ENCODE measurements at regions not wholly inside any gene's neighbourhood (a gene's known extent, or its start where the extent isn't known, plus 50 kb on each side); places are given as distances from the start of the nearest gene placed in this dataset.

GRCh38 chr9:134239939-134240338 lies 75.6 kb upstream of the RNU6ATAC start:
- Histone ChIP-seq H3K9ac (ENCODE audit: low read depth in 1 of 2, low read length in 2 of 2) (no peak overlapping the region), H3K36me3 (ENCODE audit: control insufficient read depth in 4 of 4, insufficient read depth in 3 of 4, low read depth in 1 of 4, low read length in 3 of 4) (no peaks in the 10 kb centered on the region), H3K9me3 (ENCODE audit: control insufficient read depth in 4 of 4, low read length in 3 of 4) (no peaks in the 10 kb centered on the region), H3K27me3 (ENCODE audit: control insufficient read depth in 4 of 4, insufficient read depth in 4 of 4, low read length in 3 of 4) (no peaks in the 10 kb centered on the region), H3K4me3 (ENCODE audit: low read depth in 1 of 3, low read length in 3 of 3) (no peak overlapping the region), H3K27ac (ENCODE audit: low read depth in 1 of 2, low read length in 2 of 2) (no peak overlapping the region), H3K4me1 (ENCODE audit: control insufficient read depth in 4 of 4, insufficient read depth in 4 of 4, low read length in 3 of 4) (peaks cover 3 to 18% (median 14%) of the 10 kb centered on the region in 4 donors)
- no peak for TF ChIP-seq YY1 (IDR thresholded peaks at IDR 0.05)
- TF ChIP-seq REST (IDR thresholded peaks at IDR 0.05): no peak
- WGBS: 80% methylated on average over 7 of the region's 7 CpGs
- DNase-seq (ENCODE audit: low spot score): no peak

GRCh38 chr9:134240361-134240760 lies 76.0 kb upstream of the RNU6ATAC start:
- TF ChIP-seq FOXA2 (IDR thresholded peaks at IDR 0.05) (no peak), HNF4A (conservative IDR thresholded peaks at IDR 0.05) (no peak), HNF4G (IDR thresholded peaks at IDR 0.05) (no peak), EGR1 (IDR thresholded peaks at IDR 0.05; ENCODE audit: low read depth in 2 of 2) (no peak), TAF1 (conservative IDR thresholded peaks at IDR 0.05) (no peak)
- no peak for DNase-seq (ENCODE audit: low spot score)
- no peaks in the 10 kb centered on the region for H3K36me3 ChIP-seq (ENCODE audit: control insufficient read depth in 4 of 4, insufficient read depth in 3 of 4, low read depth in 1 of 4, low read length in 3 of 4)
- no peak overlapping the region for H3K4me3 ChIP-seq (ENCODE audit: low read depth in 1 of 3, low read length in 3 of 3)
- H3K27ac ChIP-seq (ENCODE audit: low read depth in 1 of 2, low read length in 2 of 2): no peak overlapping the region
- no peak overlapping the region for H3K9ac ChIP-seq (ENCODE audit: low read depth in 1 of 2, low read length in 2 of 2)
- H3K4me1 ChIP-seq (ENCODE audit: control insufficient read depth in 4 of 4, insufficient read depth in 4 of 4, low read length in 3 of 4): peaks cover 1 to 18% (median 16%) of the 10 kb centered on the region in 4 donors
- H3K9me3 ChIP-seq (ENCODE audit: control insufficient read depth in 4 of 4, low read length in 3 of 4): no peaks in the 10 kb centered on the region
- WGBS: 68% methylated on average over 11 of the region's 11 CpGs
- H3K27me3 ChIP-seq (ENCODE audit: control insufficient read depth in 4 of 4, insufficient read depth in 4 of 4, low read length in 3 of 4): no peaks in the 10 kb centered on the region

GRCh38 chr9:134242706-134243105 lies 78.3 kb upstream of the RNU6ATAC start:
- H3K4me3 ChIP-seq (ENCODE audit: low read depth in 1 of 3, low read length in 3 of 3): no peak overlapping the region
- H3K9me3 ChIP-seq (ENCODE audit: control insufficient read depth in 4 of 4, low read length in 3 of 4): no peaks in the 10 kb centered on the region
- WGBS: 94% methylated on average over 19 of the region's 19 CpGs
- DNase-seq (ENCODE audit: low spot score): no peak
- no peak overlapping the region for H3K27ac ChIP-seq (ENCODE audit: low read depth in 1 of 2, low read length in 2 of 2)
- H3K27me3 ChIP-seq (ENCODE audit: control insufficient read depth in 4 of 4, insufficient read depth in 4 of 4, low read length in 3 of 4): no peaks in the 10 kb centered on the region
- H3K36me3 ChIP-seq (ENCODE audit: control insufficient read depth in 4 of 4, insufficient read depth in 3 of 4, low read depth in 1 of 4, low read length in 3 of 4): no peaks in the 10 kb centered on the region
- no peak for TF ChIP-seq CTCF (IDR thresholded peaks at IDR 0.05; ENCODE audit: low read depth, low read length, missing input control)
- no peak for TF ChIP-seq SP1 (IDR thresholded peaks at IDR 0.05)
- no peak for TF ChIP-seq MAX (IDR thresholded peaks at IDR 0.05)
- no peak for TF ChIP-seq RXRA (IDR thresholded peaks at IDR 0.05)
- TF ChIP-seq HNF4G (IDR thresholded peaks at IDR 0.05): no peak
- TF ChIP-seq EGR1 (IDR thresholded peaks at IDR 0.05; ENCODE audit: low read depth in 2 of 2): no peak
- no peak for TF ChIP-seq TAF1 (conservative IDR thresholded peaks at IDR 0.05)
- TF ChIP-seq YY1 (IDR thresholded peaks at IDR 0.05): no peak
- no peak for TF ChIP-seq FOXA2 (IDR thresholded peaks at IDR 0.05)
- no peak for TF ChIP-seq HNF4A (conservative IDR thresholded peaks at IDR 0.05)
- no peak overlapping the region for H3K9ac ChIP-seq (ENCODE audit: low read depth in 1 of 2, low read length in 2 of 2)
- H3K4me1 ChIP-seq (ENCODE audit: control insufficient read depth in 4 of 4, insufficient read depth in 4 of 4, low read length in 3 of 4): peaks cover 1 to 26% (median 17%) of the 10 kb centered on the region in 4 donors
